HG03354 (cell line): ENCODE measurements at regions not wholly inside any gene's neighbourhood (a gene's known extent, or its start where the extent isn't known, plus 50 kb on each side); places are given as distances from the start of the nearest gene placed in this dataset.
"Not testable (repeated sequence)": the region's sequence is repeated elsewhere in the genome, so short reads cannot be mapped to it uniquely, and the experiment has no call there.

Source experiments
- ATAC-seq: cut with Tn5 transposase; IDR thresholded peaks from one replicate; pipeline ENCODE4 v1.9.1; 2021; ENCODE audit warnings: mild to moderate bottlenecking; ENCODE audit not compliant: unreplicated experiment, poor library complexity, severe bottlenecking

DNA sequence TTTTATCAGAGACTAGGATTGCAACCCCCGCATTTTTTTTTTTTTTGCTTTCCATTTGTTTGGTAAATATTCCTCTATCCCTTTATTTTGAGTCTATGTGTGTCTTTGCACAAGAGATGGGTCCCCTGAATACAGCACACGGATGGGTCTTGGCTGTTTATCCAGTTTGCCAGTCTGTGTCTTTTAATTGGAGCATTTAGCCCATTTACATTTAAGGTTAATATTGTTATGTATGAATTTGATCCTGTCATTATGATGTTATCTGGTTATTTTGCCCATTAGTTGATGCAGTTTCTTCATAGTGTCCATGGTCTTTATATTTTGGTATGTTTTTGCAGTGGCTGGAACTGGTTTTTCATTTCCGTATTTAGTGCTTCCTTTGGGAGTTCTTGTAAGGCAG lies 220.9 kb downstream of the UTRN start:
- ATAC-seq, result not testable (repeated sequence)

DNA sequence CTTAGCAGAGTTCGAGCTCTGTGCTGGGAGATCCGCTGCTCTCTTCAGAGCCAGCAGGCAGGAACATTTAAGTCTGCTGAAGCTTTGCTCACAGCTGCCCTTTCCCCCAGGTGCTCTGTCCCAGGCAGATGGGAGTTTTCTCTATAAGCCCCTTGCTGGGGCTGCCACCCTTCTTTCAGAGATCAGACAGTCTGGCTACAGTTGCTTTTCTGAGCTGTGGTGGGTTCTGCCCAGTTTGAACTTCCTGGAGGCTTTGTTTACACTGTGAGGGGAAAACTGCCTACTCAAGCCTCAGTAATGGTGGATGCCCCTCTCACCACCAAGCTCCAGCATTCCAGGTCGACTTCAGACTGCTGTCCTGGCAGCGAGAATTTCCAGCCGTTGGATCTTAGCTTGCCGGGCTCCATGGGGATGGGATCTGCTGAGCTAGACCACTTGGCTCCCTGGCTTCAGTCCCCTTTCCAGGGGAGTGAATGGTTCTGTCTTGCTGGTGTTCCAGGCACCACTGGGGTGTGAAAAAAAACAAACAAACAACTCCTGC lies 222.7 kb downstream of the UTRN start:
- ATAC-seq, result not testable (repeated sequence)

DNA sequence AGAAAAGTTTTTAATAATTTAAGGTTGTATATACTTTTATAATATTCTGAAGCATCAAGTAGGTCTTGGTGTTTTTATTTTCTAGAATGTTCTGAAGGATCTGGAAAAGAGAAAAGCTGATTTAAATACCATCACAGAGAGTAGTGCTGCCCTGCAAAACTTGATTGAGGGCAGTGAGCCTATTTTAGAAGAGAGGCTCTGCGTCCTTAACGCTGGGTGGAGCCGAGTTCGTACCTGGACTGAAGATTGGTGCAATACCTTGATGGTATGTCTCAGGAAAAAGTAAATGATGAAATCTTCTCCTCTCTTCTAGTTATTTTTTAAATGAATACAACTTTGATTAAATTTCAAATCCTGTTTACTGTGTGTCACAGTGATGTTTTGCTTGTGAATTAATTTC lies 225.7 kb downstream of the UTRN start:
- no peak for ATAC-seq

DNA sequence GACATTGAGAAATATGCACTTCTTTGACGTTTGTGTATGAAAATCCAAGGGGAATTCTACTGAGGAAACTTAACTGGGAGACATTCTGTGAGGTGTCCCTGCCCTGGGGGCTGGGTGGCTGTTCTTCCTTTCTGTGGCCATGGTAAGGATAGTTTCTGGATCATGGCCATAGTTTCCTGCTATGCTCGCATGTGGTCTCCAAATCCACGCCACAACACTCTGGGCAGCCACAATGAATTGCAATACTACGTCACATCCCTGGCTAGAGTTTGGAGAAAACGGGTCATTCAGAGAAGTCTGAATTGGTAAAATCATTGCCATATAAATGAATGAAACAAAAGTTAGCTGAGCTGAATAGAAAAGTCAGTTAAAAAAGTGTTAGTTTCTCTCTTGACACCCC lies 230.6 kb downstream of the UTRN start:
- ATAC-seq, result no peak

DNA sequence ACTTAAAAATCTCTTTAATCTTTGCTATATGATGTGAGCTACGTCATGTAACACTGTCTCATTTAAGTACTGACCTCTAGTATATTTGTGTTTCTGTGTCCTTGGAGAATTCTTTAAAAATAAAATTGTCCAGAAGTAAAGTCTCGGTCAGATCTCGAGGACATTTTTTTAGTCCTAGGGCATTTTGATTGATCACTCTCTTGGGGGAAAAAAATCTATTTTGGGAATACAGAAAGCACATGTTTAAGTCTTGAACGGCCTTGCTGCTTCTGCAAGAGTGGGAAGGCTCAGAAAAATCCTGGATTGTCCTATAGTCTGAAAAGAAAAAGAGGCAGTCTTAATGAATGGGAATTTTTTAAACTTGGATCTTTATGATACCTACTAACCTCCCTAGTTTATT lies 234.3 kb downstream of the UTRN start:
- no peak for ATAC-seq

DNA sequence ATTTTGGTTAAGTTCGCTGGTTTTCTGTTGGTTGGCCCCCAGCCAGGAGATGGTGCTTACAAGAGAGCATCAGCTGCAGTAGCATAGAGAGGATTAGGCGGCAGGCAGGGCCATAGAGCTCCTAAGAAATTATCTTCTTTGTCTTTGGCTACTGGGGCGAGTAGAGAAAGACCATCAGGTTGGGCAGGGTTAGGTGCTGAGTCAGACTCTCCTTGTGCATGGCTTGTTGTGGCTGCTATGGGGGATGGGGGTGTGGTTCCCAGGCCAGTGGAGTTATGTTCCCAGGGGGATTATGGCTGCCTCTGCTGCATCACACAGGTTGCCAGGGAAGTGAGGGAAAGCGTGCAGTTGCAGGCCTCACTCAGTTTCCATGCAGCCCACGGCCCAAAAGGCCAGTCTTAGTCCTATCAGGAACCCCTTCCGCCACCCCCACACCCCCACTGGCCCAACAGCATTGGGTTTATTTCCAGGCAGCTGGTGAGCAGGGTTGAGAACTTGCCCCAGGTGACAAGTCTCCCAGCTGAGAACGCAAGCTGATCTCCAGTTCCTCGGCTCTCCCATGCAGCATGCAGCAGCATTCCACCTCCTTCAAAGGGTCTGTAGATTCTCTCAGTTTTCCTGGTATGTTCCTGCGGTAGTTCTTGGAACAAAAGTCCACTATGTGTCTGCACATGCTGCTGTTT lies 243.7 kb downstream of the UTRN start:
- no peak for ATAC-seq

DNA sequence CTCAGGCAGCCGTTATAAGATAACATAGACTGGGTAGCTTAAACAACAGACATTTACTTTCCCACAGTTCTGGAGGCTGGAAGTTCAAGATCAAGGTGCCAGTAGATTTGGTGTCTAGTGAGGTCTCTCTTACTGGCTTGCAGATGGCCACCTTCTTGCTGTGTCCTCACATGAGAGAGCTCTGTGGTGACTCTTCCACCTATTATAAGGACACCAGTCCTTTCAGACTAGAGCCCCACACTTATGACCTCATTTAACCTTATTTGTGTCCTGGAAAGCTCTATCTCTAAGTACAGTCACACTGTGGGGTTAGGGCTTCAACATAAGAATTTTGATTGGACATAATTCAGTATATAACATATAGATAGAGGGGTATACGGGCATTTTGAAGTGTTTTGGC lies 245.0 kb downstream of the UTRN start:
- ATAC-seq, result no peak

DNA sequence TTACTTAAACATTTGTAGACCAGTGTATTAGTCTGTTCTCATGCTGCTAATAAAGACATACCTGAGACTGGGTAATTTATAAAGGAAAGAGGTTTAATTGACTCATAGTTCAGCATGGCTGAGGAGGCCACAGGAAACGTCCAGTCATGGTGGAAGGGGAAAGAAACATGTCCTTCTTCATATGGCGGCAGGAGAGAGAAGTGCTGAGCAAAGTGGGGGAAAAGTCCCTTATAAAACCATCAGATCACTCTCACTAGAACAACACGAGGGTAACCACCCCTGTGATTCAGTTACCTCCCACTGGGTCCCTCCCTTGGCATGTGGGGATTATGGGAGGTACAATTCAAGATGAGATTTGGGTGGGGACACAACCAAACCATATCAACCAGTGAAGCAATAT lies 247.1 kb downstream of the UTRN start:
- not testable (repeated sequence) for ATAC-seq

DNA sequence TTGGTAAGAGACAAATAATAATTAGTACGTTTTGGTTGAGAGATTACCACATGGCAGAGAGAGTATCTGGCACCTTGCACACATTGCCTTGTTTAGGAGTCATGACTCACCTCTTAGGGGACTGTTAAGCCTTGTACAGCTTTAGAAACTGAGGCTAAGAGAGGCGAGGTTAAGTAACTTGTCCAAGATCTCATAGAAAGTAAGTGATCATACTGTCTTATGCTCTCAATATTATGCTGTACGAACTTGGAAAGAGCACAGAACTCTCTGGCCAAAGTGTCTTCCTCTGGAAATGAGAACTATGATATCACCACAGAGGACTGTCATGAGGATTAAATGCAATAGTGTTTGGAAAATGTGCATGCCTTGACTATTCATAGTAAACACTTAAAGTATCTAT lies 249.0 kb downstream of the UTRN start:
- ATAC-seq, result no peak

DNA sequence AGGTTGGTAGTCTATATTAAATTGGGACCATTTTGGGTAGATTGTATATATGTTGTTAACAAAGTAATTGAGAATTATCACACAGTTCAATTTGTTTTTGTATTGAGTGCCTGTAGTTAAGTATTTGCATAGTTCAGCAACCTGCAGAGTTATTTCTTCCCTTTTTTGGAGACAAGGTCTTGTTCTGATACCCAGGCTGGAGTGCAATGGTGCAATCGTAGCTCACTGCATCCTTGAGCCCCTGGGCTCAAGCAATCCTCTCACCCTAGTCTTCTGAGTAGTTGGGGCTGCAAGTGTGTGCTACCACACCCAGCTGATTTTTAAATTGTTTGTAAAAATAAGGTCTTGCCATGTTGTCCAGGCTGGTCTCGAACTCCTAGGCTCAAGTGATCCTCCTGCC lies 250.5 kb downstream of the UTRN start:
- no peak for ATAC-seq

DNA sequence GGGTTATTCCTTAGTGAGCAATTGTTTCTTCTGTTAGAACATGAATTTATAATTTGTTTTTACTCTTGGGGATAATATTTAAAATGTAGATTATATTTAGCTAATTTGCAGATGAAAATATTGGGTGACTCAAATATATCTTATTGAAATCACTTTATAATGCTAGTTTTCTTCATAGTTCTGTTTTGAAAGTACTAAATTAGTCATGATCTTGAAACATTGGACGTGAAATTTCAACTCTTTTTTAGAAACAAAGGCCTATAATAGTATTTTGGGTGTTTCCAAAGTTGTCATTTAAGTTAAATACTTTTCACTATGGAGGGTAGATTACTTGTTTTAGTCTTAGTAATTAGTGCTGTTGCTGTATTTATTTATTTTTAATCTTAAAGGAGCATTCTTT lies 250.9 kb downstream of the UTRN start:
- ATAC-seq, result no peak

DNA sequence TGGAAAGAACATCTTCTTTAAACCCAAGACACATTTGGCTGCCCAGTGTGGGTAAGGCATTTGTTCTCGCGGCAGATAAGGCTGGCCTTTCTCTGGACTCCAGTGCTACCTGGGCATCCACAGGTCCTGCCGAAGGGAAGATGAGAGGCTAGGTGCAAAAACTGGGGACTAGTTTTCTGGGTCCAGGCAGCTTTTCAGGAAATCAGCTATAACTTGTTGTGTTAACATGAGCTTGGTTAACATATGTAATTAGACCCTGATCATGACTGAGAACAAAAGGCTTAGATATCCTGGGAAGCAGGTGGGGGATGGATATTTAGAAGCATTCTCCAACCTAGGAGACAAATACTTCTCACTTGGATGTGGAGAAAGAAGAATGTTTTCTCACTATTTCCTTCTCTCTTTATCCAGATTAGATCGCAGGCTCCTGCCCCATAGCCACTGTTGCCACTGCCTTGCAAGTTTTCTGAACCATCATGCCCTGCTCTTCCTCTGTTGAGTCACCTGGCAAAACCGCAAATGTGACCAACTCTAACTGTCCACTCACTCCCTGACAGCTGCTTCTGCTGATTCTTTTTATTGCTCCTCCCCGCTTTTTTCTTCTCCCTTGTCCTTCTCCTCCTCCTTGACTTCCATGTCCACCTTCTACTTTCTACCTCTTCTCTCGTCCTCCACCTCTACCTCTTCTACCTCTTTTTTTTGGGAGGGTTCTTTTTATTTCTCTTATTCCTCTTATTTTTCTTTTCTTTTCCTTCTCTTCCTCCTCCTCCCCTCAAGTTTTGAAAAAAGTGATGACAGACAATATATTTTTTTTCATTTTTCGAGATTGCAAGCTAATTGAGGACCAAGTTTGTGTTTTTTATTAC lies 258.1 kb downstream of the UTRN start:
- no peak for ATAC-seq

DNA sequence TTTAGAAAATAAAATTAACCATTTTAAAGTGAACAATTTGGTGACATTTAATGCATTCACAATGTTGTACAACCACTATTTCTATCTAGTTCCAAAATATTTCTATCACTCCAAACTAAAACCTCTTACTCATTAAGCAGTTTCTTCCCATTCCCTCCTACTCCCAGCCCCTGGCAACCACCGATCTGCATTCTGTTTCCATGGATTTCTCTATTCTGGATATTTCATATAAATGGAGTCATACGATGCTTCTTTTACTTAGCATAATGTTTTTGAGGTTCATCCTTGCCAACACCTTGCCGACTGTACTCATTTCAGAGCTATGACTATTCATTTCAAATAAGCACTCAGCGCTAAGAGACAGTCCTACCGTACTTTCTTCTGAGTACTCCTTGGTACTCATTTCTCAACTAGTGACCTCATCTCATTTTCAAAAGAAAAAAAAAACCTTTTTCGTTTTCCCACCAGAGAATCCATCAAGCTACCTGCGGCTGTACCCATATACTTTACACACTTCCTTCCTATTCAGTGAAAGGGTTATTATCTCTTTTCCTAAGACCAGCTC lies 259.2 kb downstream of the UTRN start:
- no peak for ATAC-seq

DNA sequence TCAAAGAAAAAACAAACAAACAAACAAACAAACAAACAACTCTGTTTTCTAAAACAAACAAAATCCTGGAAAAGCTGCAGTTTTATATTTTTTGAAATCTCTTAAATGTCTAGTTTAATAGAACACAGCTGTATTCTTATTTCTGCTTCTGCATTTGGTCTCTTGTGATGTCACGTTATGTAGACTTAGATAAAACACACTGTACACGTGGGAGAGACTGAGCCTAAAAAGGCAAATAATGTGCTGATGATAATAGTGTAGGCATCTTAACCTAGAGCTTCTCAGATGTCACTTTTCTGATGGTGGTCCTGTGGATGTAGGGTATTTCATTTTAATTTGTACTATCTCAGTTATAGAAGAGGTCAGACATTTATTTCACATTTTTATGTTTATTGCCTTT lies 261.7 kb downstream of the UTRN start:
- no peak for ATAC-seq

DNA sequence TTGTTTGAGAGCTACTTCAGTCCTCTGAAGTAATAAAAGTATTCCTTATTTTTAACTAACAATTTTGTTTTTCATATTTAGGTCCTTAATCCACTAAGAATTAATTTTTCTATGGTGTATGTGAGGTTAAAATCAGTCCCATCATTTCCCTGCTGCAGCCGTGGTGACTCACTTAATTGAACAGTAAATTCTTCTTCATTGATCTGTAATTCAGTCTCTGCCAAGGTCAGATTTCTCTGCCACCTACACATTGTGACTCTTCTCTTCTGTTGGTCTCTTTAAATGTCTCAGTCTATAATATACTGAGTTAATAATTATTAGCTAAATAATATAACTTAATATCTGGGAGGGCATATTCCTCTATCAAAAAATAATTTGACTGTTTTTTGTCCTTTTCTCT lies 262.3 kb downstream of the UTRN start:
- no peak for ATAC-seq

DNA sequence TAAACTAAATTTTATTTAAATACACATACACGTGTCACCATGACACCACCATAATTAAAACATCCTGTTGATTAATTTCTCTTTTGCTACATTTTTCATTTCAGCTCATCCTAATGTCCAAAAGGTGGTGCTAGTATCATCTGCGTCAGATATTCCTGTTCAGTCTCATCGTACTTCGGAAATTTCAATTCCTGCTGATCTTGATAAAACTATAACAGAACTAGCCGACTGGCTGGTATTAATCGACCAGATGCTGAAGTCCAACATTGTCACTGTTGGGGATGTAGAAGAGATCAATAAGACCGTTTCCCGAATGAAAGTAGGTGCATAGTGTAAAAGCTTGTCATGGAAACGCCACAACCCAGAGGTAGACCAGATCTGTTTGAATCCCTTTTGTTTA lies 263.4 kb downstream of the UTRN start:
- ATAC-seq, result no peak

DNA sequence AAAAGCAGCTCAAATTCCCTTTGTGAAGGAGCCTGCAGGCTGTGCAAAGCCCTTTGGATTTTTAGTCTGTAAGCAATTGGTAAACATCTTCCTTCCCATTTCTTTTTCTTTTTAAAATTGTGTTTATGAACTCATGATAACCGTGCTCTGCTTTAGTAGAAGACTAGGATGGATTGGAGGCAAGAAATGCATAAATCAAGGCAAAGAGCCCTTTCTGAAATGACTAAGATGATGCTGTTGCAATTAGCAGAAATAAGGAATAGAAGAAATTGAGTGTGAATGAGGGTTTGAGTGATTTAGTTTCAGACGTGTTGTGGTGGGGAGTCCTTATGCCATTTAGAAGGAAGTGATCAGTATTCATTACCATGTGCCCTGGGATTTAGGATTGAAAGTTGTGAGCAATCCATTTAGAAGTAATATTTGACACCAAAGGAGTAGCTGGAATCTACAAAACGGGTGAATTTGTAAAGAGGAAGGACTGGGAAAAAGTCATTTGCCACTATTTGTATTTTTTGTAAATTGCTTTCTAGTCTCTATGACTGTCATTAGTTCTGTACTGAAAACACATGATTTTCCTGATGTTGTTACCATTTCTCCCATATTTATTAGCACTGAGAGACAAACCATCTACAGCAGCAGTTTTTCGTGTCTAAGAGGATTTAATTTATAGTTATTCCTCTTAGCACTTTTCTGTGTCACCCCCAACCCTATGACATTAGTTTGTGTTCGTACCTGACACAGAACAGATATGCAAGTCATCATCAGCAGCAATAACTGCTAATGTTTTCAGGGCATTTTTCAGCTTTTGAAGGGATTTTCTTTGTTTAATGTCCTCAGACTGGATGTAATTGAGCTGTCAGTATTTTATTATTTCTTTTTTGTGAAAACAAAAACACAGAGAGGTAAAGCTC lies 265.0 kb downstream of the UTRN start:
- no peak for ATAC-seq

DNA sequence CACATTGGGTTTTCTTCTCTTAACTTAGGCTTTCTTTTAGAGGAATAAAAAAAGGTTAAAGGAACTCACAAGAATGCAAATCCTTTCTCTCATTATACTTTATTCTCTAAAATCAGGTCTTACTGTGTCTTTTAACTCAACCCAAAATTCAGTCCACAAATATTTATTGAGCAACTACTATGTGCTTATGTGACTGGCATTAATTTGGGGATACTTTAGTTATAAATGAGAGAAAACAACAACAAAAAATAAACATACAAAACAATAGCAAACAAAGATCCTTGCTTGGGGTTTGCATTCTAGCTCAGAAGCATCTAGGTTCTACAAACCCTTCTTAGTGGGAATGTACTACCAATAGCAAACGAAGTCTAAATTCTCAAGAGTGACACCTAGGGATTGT lies 266.2 kb downstream of the UTRN start:
- ATAC-seq, result no peak

DNA sequence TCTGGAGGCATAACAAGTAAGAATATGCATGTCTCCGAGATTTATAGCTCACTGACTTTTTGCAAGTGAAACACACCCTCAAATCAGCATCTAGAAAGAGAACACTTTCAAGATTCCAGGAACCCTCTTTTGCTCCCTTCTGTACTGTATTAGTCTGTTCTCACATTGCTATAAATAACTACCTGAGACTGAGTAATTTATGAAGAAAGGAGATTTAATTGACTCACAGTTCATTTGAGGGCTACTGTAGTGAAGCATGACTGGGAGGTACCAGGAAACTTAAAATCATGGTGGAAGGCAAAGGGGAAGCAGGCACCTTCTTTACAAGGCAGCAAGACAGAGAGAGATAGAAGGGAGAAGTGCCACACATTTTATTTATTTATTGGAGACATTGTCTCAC lies 269.9 kb downstream of the UTRN start:
- ATAC-seq, result no peak
